PFSK-1 (cell line): ENCODE measurements at regions not wholly inside any gene's neighbourhood (a gene's known extent, or its start where the extent isn't known, plus 50 kb on each side); places are given as distances from the start of the nearest gene placed in this dataset.

ENCODE experiments used
- FOXP2 ChIP-seq: optimal IDR thresholded peaks from 2 replicates; pipeline ENCODE3; 2011; ENCODE audit warnings: borderline replicate concordance, control low read depth, inconsistent platforms; ENCODE audit not compliant: insufficient read depth; ENCODE audit errors: extremely low read length, extremely low read depth
- POLR2AphosphoS5 ChIP-seq: IDR thresholded peaks from 2 replicates; pipeline ENCODE4 v1.6.1; 2012; ENCODE audit warnings: low read depth, mild to moderate bottlenecking, control low read depth, low read length, moderate library complexity
- SIN3A ChIP-seq: IDR thresholded peaks from 2 replicates; pipeline ENCODE4 v1.6.1; 2012; ENCODE audit warnings: mild to moderate bottlenecking, low read length, moderate library complexity, borderline replicate concordance; ENCODE audit not compliant: insufficient read depth
- TAF1 ChIP-seq: IDR thresholded peaks from 2 replicates; pipeline ENCODE4 v1.6.1; 2012; ENCODE audit warnings: low read length, control low read depth, borderline replicate concordance; ENCODE audit not compliant: insufficient read depth
- TF ChIP-seq, protein P1 (sequence below), 2 experiments: IDR thresholded peaks; 2 replicates each; pipeline versions ENCODE4 v1.6.1 to v1.8.0; 2011 to 2012; ENCODE audit warnings: low read depth in 2 of 2, low read length in 2 of 2, control low read depth in 1 of 2, inconsistent platforms in 1 of 2, mild to moderate bottlenecking in 1 of 2, moderate library complexity in 1 of 2; ENCODE audit not compliant: insufficient read depth in 1 of 2

DNA sequence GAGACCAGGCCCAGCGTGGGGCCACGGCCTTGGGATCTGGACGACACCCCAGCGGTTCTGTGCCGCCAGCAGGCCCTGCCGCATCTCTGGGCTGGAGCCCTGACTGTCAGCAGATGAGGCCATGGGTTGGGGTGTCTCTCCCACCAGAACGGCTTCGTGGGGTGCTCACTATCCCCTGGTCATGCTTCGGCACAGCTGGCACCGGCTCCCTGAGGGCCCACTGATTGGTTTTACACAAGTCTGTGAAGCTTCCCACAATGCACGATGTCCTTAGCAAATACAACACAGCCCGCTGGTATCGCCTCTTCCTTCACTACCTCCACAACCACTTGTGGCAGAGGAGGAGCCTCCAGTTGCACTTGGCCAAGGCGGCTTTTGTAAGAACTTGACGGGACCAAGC, 94.3 kb downstream of the THBS2 start:
- no peak for TF ChIP-seq POLR2AphosphoS5
- no peak for TF ChIP-seq TAF1
- no peak for TF ChIP-seq FOXP2
- TF ChIP-seq, protein P1, sequence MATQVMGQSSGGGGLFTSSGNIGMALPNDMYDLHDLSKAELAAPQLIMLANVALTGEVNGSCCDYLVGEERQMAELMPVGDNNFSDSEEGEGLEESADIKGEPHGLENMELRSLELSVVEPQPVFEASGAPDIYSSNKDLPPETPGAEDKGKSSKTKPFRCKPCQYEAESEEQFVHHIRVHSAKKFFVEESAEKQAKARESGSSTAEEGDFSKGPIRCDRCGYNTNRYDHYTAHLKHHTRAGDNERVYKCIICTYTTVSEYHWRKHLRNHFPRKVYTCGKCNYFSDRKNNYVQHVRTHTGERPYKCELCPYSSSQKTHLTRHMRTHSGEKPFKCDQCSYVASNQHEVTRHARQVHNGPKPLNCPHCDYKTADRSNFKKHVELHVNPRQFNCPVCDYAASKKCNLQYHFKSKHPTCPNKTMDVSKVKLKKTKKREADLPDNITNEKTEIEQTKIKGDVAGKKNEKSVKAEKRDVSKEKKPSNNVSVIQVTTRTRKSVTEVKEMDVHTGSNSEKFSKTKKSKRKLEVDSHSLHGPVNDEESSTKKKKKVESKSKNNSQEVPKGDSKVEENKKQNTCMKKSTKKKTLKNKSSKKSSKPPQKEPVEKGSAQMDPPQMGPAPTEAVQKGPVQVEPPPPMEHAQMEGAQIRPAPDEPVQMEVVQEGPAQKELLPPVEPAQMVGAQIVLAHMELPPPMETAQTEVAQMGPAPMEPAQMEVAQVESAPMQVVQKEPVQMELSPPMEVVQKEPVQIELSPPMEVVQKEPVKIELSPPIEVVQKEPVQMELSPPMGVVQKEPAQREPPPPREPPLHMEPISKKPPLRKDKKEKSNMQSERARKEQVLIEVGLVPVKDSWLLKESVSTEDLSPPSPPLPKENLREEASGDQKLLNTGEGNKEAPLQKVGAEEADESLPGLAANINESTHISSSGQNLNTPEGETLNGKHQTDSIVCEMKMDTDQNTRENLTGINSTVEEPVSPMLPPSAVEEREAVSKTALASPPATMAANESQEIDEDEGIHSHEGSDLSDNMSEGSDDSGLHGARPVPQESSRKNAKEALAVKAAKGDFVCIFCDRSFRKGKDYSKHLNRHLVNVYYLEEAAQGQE (IDR thresholded peaks at IDR 0.05; ENCODE audit: insufficient read depth in 1 of 2, low read depth in 2 of 2, low read length in 2 of 2): no peak
- TF ChIP-seq SIN3A: no peak

DNA sequence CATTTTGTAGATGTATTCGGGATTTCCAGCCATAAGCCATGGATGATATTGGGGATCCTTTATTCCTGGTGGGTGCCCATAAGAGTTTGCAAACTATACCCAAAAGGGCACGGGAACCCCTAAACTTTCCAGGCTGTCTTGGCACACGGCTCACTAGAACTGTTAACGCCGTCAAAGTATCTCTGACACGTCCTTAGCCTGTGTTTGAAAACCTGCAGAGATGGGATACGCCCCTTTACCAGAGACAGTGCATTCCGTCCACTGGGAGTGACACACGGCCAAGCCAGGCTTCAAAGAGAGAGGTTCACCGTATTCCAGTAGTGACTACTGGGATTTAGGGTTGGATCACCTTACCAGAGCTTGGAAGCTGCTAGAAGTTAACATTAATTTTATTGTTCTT, 95.0 kb downstream of the THBS2 start:
- no peak for TF ChIP-seq SIN3A
- TF ChIP-seq, protein P1 (IDR thresholded peaks at IDR 0.05; ENCODE audit: insufficient read depth in 1 of 2, low read depth in 2 of 2, low read length in 2 of 2): no peak
- no peak for TF ChIP-seq TAF1
- TF ChIP-seq FOXP2: no peak
- no peak for TF ChIP-seq POLR2AphosphoS5

DNA sequence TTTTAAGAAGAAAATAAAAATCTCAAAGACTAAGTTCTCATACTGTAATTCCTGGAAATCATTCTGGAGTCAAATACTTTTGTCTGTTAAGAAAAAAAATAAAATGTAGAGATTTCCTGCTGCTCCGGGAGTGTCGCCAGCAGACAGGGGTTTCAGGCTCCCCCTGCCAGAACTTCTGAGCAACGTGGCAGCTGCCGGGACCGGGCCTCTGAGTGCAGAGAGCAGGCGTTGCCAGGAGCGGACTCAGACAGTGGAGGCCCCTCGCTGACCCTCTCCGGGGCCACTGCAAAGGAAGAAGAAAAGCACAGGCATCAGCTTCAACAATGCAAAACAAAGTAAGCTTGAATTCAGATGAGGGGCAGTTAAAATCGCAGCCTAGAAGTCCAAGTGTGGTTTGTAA, 95.5 kb downstream of the THBS2 start:
- TF ChIP-seq TAF1 (no peak), SIN3A (no peak), FOXP2 (no peak), POLR2AphosphoS5 (no peak)
- TF ChIP-seq, protein P1 (IDR thresholded peaks at IDR 0.05; ENCODE audit: insufficient read depth in 1 of 2, low read depth in 2 of 2, low read length in 2 of 2): no peak

DNA sequence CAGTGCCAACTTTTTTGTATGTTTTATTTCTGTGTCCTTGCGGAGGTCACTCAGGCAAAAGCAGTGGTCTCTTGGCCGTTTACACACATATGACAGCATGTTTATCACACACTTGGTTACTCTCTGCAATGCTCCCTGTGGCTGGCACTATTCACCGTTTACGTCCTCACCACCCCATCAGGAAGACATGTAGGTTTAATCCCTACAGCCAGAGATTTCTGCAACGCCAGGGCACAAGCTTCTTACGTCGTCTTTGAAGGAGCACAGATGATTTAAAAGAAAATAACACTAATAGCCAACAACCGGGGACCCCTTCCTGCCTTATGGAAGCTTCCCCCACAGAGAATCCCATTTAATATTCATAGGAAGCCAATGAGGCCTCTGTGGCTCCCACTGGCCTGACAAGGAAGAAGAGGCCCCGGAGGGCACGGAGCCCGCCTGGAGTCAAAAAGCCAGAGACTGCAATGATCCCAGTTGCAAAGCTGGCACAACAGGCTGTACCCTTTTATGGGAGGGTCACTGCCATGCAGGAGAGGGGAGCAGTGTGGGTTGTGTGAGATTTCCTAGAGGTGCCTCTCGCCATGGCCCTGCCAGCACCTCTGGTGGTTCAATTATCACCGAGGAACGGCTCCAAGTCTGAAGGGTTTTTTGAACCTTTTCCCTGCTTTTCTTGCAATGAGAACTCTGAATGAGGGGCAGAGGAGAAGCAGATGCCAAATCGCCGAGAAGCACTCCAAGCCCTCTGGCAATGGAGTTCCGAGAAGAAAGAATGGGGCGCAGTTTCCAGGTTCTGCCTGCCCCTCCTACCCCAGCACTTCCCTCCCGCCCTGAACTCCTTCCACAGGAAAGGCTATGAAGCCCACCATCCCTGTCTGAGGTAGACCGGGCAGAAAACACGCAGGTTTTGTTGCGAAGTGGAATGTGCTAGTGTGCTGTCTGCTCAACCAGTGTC, 96.2 kb downstream of the THBS2 start:
- TF ChIP-seq FOXP2: no peak
- TF ChIP-seq SIN3A: no peak

DNA sequence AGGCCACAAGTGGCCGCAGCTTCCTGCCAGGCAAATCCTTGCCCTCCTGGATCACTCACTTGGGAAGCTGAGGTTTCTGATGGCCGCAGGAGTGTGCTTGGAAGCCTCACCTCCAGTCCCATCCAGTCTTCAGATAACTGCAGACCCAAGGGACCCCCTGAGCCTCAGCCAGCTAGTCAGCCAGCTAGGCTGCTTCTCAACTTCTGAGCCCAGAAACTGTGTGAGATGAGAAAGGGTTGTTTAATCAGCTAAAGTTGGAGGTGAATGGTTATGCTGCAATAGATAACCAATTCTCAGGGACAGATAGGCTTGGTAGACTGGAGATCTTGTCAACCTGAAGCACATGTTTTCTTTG, 96.9 kb downstream of the THBS2 start:
- TF ChIP-seq SIN3A (no peak), TAF1 (no peak), FOXP2 (no peak), POLR2AphosphoS5 (no peak)
- TF ChIP-seq, protein P1 (IDR thresholded peaks at IDR 0.05; ENCODE audit: insufficient read depth in 1 of 2, low read depth in 2 of 2, low read length in 2 of 2): no peak
